Erythroblast (primary cell): ENCODE measurements at regions not wholly inside any gene's neighbourhood (a gene's known extent, or its start where the extent isn't known, plus 50 kb on each side); places are given as distances from the start of the nearest gene placed in this dataset.
"Not testable (repeated sequence)": the region's sequence is repeated elsewhere in the genome, so short reads cannot be mapped to it uniquely, and the experiment has no call there.

Source experiments
- DNase-seq, 2 experiments: peaks; one replicate each; lab custom pipeline; 2025; lab: John Stamatoyannopoulos, UW
- GATA1 ChIP-seq: IDR thresholded peaks from 2 replicates; pipeline ENCODE4 v1.6.1; 2011; ENCODE audit warnings: low read depth, mild to moderate bottlenecking, control low read depth, low read length, moderate library complexity
- POLR2A ChIP-seq: IDR thresholded peaks from 2 replicates; pipeline ENCODE4 v1.6.1; 2011; ENCODE audit warnings: mild to moderate bottlenecking, low read length

DNA sequence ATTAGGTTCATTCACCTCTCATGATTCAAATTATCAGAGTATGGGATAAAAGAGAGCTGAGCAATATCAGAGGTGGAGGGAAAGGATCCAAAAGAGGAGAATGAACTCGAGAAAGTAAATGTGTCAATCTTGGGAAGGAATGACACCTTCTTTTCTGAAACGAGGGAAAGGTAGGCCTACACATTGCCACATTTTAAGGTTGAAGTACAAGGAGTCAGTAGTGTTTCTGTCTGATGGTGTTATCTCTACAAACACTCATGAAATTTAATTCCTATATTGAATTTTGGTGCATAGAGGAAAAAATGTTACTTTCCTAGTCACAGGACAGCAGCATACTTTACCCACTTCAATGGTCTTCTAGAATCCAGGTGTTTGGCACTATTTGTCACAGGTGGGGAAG, 90.2 kb downstream of the DNAJB9 start:
- DNase-seq = no peak
- TF ChIP-seq GATA1 = no peak
- no peak for TF ChIP-seq POLR2A

DNA sequence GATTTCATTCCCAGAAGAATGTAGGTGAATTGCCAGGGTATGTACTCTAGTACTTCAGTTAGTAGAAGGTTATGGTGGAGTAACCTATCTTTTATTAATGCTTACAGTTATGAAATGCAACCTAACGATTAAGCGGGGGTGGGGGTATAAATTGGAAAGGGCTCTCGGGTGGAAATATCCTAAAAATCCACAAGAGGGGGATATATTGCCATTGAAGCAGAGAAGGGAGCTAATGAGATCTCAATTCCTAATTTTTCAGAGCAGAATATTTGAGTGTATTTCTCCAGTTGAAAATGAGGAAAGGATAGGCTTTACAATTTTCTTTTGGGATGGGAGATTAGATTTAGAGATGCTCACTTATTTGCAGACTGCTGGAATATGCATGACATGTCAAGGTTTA, 90.8 kb downstream of the DNAJB9 start:
- DNase-seq = peak in 1 of 2 experiments; percentile 4
- no peak for TF ChIP-seq GATA1
- TF ChIP-seq POLR2A = no peak

DNA sequence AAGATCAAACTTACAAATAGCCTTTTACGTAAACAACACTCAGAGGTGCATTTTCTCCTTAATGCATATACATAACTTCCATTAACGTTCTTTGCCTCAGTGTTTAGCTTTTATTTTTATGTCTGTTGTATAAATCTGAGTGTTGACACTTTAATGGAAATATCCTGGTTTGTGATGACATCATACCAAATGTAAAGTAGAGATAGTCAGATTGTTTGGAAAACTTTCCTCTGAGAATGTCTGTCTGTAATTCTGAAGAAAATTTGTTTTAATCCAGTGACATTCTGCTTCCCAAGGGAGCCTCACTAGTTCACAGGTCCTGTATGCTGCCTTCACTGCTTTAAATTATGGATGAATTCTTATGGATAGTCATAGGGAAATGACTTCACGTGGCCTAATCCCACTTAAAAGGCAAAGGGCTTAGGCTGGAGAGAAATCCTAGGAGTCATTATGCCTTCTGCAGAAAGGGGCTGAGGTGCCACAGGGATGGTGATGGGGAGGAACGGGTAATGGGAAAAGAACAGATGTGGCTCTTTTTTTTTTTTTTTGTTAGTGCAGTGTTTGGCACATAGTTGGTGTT, 93.2 kb downstream of the DNAJB9 start:
- TF ChIP-seq GATA1 = no peak
- TF ChIP-seq POLR2A = no peak
- DNase-seq = no peak

DNA sequence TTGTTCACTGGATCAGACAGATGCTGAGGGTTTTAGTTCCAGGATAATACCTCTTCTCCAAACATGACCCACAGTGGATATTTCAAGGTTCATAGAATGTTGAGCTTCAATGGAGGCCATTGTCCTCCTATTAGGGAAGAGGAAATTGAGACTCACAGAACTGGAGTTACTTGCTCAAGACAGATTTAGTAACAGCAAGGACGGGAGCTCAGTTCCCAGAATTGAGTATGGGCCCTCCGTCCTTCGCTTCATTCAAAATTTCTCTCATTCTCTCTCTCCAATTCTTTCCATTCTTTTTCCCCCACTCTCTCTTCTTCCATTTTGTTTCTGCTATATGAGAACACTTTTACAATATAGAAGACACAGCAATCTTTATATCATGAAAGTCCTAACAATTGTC, 94.0 kb downstream of the DNAJB9 start:
- DNase-seq = no peak
- no peak for TF ChIP-seq GATA1
- TF ChIP-seq POLR2A = no peak

DNA sequence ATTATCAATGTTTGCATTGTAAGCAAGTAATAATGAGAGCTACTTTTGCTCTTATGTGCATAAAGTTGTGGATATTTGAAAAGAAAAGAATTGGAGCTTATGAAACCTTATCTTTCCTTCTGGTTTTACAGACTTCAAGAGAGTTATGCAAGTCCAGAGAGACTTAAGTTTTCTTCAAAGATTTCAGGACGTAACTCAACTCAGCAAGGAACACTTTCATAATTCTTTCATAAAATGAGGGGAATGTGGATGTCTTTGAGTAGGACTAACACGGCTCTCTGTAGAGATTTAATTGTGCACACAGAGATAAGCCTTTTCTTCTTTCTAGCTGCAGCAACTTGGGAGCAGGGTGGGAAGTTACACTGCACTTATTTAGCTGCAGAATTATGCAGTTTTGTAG, 97.5 kb downstream of the DNAJB9 start:
- no peak for DNase-seq
- TF ChIP-seq POLR2A (no peak), GATA1 (no peak)

DNA sequence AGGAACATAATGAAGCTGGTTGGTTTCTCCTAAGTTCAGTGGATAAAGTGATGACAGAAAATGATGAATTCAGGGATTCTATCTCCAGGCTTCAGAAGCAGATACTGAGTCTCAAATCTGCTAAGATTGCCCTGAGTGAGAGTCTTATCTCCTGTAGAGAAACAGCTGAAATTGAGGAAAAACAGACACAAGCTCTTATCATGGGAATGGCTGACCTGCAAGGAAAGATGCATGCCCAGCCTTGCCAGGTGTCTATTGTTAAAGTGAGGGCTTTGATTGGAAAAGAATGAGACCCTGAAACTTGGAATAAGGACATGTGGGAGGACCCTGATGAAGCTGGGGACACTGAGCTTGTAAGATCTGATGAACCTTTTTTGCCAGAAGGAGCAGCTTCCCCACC, 100.3 kb downstream of the DNAJB9 start:
- TF ChIP-seq GATA1 (no peak), POLR2A (no peak)
- no peak for DNase-seq

DNA sequence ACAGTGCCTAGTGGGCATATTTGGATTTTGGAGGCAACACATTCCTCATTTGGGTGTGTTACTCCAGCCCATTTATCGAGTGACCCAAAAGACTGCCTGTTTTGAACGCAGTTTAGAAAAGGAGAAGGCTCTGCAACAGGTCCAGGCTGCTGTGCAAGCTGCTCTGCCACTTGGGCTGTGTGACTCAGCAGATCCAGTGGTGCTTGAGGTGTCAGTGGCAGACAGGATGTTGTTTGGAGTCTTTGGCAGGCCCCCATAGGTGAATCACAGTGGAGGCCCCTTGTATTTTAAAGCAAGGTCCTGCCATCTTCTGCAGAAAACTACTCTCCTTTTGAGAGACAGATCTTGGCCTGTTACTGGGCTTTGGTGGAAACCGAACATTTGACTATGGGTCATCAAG, 104.0 kb downstream of the DNAJB9 start:
- not testable (repeated sequence) for DNase-seq

DNA sequence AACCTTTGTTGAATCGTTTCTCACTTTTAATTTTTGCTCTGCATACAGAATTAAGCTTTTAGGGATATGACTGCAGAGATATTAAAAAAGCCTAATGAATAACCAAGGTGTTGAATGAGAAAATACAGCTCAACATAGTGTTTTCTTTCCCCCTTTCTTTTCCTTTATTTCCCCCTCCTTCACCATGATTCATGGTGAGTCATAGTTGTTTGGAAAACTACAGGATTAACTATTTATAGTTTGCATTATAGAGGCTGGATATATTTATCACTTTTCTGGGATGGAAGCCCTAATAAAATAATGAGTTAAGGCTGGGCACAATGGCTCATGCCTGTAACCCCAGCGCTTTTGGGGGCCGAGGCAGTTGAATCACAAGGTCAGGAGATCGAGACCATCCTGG, 115.0 kb downstream of the DNAJB9 start:
- DNase-seq = no peak
- TF ChIP-seq GATA1 (no peak), POLR2A (no peak)

DNA sequence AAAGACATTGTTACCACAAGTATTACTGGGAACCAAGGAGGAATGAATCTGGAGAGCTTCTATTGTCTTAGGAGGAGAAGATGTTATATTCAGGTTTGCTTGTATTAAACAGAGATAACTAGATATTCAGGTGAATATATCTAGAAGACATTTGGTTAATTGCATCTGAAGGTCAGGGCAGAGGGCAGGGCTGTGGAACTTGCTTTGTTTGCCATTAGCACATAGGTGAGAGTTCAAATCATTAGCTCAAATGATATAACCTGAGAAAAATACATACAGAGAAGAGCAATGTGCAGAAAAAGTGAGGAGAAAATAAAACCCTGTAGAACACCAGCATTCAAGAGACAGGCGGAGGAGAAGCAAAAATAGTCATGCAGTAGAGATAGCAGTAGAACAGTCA, 116.8 kb downstream of the DNAJB9 start:
- no peak for DNase-seq
- TF ChIP-seq GATA1 = no peak
- no peak for TF ChIP-seq POLR2A

DNA sequence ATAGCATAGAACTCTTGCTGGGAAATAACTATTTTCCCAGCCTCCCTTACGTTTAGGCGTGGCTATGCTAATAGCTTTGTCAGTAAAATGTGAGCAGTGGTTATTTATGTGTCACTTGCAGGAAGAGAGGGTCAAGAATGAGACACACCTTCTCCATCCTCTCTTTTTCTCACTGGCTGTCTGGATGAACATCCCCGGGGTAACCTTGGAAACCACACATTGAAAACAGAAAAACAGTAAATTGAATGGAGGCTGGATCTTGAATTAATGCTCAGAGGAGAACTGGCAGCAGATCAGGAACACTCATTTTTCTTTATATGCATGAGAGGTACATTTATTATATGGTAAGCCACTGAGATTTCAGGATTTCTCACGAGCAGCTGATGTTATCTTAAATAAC, 127.6 kb downstream of the DNAJB9 start:
- no peak for TF ChIP-seq GATA1
- no peak for TF ChIP-seq POLR2A

DNA sequence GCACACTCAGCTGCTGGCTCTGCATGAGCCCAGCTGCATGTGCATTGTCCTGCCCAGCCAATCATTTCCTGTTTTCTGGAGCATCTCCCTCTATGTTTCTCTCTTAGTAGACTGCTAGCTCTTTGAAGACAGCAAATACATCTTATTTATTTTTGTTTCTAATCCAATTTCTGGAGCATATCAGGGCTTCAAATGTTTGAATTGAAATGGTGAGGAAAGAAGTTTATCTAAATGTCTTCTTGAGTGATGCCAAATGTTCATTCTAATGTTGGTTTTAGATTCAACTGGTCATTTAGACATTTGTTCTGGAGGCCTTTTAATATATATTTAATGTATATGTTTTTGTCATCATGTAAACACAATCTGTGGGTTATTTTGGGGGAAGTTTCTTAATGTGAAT, 141.9 kb downstream of the DNAJB9 start:
- TF ChIP-seq POLR2A = no peak
- TF ChIP-seq GATA1 = no peak
- no peak for DNase-seq

More for the DNA sequence above, 127.6 kb downstream of the DNAJB9 start:
- DNase-seq = no peak

DNA sequence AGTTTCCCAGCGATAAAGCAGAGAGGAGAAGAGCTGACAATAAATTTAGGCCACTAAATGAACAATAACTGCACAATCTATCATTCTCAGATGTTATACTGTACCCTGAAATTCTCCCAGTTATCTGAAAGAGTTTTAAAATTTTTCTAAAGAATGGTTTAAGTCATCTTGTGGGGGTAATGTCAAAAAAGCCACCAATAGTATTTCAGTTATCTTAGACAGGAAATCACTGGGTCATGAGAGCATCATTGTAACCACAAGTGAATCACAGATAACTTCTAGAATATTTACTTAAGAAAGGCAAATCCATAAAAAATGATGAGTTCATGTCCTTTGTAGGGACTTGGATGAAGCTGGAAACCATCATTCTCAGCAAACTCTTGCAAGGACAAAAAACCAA, 147.1 kb downstream of the DNAJB9 start:
- DNase-seq = no peak
- no peak for TF ChIP-seq GATA1
- TF ChIP-seq POLR2A = no peak

DNA sequence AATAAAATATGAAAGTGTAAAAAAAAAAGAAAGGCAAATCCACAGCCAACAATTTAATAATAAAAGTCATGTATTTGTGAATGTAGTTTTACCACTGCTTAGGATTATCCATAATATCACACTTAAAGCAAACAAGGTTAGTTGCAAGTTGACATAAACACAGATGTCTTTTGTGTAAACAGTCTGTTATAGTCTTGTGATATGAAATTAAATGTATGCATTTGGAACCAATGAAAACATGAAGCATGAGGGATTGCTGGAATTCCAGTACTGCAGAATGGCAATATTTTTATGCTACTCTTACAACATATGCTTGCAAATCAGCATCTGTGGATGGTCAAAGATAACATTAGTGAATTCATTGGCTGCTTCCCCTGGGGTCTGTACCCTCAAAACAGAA, 148.1 kb downstream of the DNAJB9 start:
- no peak for DNase-seq
- no peak for TF ChIP-seq POLR2A
- no peak for TF ChIP-seq GATA1

DNA sequence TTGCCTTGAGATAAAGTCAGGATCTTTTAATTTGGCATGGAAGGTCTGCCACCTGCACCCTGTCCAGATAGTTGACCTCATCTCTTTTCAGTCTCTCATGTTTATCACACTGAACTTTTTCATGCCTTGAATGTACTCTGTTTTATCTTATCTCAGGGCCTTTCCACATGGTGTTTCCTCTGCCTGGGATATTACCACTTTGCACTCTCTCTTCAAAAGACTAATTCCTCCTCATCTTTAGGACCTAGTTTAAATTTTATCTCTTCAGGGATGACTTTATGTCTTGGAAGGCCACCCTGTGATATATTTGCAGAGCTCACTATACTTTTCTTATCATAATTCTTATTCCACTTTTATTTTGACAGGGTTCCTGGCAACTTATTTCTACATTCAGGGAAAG, 150.0 kb downstream of the DNAJB9 start:
- no peak for TF ChIP-seq GATA1
- TF ChIP-seq POLR2A = no peak
- DNase-seq = no peak

DNA sequence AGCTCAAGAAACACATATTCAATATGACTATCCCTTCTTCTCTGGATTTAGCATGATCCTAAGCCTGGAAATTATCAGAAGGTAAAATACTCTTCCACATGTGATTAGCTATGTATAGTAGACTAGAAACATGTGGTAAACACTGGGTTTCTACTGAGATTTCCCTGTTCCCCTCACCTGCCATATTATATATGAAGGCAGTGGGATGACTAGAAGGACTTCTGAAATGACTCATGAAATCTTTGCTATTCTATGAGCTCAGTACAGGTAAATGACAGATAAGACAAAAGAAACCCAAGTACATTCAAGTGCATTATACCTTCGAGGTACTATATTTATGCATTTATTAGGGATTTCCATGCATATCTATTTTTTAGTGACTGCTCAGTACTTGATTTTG, 152.9 kb downstream of the DNAJB9 start:
- TF ChIP-seq POLR2A (no peak), GATA1 (no peak)
- DNase-seq = no peak

DNA sequence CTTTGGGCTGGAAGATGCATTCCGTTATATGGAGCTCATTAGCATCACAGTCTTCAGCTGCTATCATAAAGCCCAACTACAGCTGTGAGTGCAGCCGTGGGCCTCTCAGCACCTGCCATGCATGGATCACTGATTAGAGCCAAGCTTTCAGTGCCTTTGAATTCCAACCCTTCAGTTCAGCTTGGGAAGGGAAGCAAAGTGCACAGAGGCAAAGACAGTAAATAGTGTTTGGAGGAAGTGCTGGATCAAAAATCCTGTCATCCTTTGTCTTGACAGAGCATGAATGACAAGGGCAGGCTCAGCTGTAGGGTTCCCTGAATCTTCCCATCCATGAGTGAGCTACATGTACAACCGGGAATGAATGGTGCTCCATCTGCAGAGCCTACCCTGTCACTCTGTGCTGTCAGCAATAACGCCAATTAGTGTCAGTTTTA, 153.7 kb downstream of the DNAJB9 start:
- DNase-seq = no peak
- TF ChIP-seq POLR2A (no peak), GATA1 (no peak)
